ENCODE measurements at regions not wholly inside any gene's neighbourhood (a gene's known extent, or its start where the extent isn't known, plus 50 kb on each side); places are given as distances from the start of the nearest gene placed in this dataset.

- TF ChIP-seq REST (IDR thresholded peaks at IDR 0.05; ENCODE audit: insufficient read depth in 1 of 2, low read depth in 2 of 2, low read length in 2 of 2) (no peak), POLR2AphosphoS5 (IDR thresholded peaks at IDR 0.05; ENCODE audit: low read depth, low read length) (no peak), SIN3A (IDR thresholded peaks at IDR 0.05; ENCODE audit: borderline replicate concordance, insufficient read depth, low read length) (no peak)
These were observed 80.1 kb upstream of the RTL6 start for GRCh38 chr22:44578110-44578457.

Data from PFSK-1 (cell line).